Cerebellar cortex (tissue), 1 donor: ENCODE measurements at regions not wholly inside any gene's neighbourhood (a gene's known extent, or its start where the extent isn't known, plus 50 kb on each side); places are given as distances from the start of the nearest gene placed in this dataset.
A peak's percentile ranks its signal among the peaks of the same experiment; 100 is the strongest.
"Not testable (repeated sequence)": the region's sequence is repeated elsewhere in the genome, so short reads cannot be mapped to it uniquely, and the experiment has no call there.

Experiments
- DNase-seq: peaks from one replicate; pipeline ENCODE4 v3.0.0-alpha.2; 2015; ENCODE audit warnings: low spot score

DNA sequence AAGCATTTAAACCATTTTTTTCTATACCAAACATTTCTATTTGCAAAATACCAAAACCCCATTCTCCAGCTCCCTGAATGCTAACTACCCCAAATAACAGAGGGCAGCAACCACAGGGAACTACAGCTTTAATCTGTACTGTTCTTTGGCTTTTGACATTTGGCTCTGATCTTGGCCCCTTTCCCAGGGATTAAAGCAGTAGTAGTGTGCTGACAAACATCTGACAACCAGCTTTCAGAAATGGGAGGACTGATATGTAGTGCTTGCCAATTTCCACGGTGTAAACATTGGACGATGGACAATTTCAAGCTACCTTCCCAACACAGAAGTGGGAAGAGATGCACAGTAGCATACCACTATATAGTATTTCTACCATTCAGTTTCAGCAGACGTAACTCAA lies 88.4 kb upstream of the TEAD1 start:
- no peak for DNase-seq

DNA sequence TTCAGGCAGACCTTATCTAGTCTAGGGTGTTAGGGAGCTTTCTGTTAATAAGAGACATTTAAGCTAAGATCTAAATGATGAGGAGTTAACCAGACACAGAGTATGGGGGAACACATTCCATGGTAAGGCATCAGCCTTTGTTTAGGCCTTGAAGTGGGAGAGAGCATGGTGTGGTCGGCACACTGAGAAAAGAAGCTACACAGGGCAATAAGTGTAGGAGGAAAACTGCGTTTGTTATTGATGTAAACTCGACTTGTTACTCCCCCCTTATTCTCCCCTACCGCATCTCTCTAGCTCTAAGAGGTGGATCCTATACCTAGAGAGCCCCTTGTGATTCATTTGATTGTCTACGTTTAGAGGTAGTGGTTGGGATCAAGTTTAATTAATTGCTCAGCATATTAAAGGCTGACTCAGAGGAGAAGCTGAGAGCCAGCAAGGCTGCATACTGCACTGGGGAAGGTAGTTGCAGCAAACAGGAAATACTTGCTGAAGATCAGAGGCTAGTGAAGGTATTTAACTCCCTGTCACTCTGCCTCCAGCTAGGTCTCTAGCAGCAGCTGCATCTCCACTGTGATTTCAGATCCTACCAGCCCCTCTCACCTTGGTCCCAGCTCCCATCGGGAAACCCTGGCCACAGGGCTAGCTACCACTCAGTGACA lies 86.8 kb upstream of the TEAD1 start:
- DNase-seq, result no peak

DNA sequence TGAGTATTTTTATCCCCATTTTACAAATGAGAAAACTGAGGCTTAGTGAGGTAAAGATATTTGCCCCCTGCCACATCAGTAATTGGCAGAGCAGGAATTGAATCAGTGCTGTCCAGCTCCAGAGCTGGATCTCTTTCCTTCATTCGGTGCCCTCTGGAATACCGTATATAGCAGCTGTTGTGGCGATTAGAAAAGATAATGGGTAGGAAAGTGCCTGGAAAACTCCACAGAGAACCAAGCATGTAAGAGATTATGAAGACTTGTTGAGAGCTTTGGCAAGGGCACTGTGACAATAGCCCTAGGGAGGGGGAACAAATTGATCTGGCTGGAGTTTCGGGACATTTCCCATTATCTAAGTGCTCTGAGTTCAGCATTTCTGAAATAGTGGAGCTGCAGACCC lies 82.5 kb upstream of the TEAD1 start:
- no peak for DNase-seq

DNA sequence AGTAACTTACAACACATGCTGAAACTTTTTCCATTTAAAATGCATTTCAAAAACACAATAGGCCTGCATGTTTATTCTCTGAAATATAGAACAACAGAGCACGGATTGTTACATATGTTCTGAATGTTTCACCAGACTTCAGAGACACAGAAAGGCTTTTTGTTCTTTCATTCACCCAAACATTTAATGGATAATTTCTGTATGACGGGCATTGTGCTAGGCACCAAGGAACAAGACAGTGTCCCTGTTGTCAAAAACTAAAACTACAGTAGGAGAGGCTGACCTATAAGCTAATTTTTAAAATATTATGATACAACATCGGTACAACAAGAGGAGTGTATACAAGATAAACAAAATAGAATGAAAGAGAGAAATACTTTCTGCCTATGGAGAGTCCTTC lies 81.9 kb upstream of the TEAD1 start:
- DNase-seq, result no peak

DNA sequence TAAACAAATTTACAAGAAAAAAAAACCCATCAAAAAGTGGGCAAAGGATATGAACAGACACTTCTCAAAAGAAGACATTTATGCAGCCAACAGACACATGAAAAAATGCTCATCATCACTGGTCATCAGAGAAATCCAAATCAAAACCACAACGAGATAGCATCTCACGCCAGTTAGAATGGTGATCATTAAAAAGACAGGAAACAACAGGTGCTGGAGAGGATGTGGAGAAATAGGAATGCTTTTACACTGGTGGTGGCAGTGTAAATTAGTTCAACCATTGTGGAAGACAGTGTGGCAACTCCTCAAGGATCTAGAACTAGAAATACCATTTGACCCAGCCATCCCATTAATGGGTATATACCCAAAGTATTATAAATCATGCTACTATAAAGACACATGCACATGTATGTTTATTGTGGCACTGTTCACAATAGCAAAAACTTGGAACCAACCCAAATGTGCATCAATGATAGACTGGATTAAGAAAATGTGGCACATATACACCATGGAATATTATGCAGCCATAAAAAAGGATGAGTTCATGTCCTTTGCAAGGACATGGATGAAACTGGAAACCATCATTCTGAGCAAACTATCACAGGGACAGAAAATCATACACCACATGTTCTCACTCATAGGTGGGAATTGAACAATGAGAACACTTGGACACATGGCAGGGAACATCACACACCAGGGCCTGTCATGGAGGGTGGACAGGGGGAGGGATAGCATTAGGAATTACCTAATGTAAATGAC lies 79.0 kb upstream of the TEAD1 start:
- not testable (repeated sequence) for DNase-seq

DNA sequence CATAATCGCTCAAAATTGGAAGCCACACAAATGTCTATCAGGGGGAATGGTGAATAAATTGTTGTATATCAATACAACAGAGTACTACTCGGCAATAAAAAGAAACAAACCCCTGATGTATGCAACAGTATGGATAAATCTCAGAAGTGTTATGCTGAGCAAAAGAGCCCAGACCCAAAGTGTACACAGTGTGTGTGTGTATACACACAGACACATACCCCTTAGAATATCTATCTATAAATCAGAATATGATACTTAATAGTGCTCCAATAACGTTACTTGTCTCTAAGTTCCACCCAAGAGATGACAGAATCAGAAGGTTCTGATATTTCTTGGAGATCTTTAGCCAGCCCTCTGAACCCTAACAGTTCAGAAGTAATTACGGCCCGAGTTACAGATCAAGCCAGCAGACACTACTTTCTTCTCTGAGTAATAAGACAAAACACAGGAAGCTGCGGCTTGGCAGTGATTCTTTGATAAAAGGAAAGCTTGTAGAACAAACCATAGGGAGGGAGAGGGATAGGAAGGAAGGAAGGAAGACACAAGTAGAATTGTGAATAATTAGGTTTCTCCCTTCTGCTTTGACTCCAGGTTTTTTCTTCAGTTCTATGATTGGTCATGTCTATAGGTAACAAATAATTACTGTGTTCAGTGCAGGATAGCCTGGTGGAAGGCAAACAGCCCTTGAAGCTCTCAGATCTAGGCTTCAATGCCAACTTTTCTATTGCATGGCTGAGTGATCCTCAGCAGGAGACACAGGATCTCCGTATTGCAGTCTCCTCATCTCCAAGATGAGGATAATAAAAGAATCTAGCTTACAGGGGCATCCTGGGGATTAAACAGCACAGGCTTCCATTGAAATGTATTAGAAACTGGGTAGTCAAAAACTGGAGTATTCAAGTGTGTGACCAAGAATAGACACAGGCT lies 75.6 kb upstream of the TEAD1 start:
- peak; percentile 68 for DNase-seq

DNA sequence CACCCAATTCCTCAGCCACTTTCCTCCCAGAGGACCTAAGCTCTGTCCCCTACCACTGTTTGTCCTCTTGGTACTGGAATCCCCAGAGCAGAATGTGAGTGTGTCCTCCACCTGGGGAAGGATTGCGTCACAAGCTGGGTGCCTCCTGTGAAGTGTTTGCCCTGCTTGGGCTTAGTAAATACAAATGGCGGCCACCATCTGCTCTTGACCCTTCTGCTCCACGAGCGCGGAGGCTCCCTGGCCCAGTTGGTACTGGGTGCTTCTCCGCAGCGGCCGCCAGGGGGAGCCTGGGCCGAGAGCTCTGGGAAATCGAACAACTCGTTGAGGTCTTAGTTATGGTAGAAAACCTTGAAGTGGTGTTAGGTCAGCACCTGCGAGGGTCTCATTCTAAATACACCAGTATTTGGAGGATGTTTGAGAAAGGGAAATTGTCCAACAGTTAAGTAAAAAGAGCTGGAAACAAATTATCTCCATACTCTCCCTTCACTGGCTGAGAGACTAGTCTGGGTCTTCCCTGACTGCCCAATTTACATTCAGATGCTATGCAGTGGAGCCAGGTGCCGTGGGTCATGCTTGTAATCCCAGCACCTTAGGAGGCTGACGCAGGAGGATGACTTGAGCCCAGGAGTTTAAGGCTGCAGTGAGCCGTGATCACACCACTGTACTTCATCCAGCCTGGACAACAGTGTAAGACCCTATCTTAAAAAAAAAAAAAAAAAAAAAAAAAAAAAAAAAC lies 74.6 kb upstream of the TEAD1 start:
- DNase-seq, result peak; percentile 40

DNA sequence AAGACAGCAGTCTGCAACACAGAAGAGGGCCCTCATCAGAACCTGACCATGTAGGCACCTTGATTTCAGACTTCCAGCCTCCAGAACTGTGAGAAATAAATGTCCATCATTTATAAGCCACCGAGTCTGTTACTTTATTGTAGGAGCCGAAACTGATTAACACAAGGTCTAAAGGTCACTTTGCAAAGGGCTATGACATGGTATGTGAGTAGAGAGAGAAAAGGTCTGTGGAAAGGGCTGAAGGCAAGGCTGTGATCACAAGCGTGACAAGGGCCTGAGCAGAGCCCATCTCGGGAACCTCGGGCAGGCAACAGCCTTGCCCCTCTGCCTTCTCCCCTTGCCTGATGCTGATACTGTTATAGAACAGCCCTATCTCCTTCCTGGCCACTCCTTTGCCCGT lies 73.4 kb upstream of the TEAD1 start:
- DNase-seq, result no peak

DNA sequence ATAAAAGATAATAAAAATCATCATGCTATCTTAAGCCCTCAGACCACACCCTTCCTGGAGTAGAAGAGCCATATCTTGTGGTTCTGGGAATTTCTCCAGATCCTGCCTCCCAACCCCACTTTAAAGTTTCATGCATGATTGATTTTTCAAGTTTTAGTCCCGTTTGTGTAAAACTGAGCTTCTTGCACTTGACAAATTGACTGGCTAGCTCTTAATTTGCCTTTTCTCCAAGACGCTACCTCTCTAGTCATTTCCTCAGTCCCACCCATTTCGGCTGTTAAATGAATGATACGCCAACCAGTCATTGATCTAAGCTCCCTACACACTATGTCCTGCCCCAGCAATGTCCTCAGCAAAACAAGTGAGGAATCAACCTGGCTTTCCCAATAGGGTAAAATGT lies 71.8 kb upstream of the TEAD1 start:
- no peak for DNase-seq

DNA sequence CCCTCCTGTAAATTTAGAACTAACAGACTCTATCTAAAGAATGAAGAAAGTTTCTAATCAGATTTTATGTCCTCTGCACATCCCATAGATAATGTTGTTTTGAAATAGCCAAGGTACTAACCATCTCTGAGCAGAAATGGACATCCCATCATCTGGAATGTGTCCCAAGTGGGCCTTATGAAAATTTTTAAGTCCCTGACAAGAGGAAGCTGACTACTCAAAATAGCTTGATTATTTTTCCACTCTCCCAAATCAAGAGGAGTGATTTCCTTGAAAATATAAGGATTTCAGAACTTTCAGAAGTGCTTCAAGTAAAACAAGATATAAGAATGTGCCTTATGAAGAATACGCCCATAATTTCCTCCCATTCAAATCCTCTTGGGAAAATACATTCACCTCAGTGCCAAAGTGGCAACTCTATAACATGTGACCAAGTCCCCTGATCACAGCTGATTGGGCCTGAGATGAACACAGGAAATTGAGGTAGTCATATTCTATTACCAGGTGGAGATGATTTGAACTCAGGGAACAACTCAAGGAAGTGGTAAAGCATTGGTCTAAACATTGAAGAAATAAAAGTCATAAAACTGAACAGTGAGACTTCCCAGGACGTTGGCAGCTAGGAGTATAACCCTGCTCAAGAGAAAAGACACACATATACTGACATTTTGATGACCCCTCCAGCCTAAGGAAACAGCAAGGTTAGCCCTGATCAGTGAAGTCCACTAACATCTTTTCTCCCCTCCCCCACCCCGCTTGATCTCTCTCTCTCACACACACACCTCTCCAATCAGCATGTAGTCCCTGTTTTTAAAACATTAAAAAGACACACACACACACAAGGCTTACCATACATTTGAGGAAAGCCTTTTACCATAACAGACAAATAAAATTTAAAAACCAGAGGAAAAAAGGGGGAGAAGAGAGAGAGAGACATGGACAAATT lies 70.8 kb upstream of the TEAD1 start:
- no peak for DNase-seq

DNA sequence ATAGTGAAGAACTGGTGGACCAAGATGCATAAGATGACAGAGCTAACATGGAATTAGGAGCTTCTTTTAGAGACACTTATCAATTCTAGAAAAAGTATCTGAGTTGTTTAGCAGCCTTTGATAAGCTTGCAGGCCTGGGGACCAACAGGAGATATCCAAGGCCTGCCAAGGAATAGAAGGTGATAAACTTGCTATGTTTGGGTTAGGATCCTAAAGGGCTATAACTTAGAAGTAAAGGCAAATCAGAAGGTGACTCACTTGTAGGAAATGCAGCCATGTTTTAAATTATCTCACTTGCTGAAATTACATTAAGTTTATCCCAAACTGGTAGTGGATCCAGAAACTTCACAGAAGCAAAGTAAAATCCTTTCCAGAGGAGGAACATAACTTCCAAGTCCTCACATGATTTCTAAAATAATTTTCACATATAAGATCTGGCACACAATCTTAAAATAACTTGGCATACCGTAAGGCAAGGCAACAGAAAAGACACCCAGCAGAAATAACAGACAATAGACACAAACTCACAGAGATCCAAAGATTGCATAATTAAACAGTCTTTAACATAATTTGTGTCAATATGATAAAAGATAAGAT lies 69.6 kb upstream of the TEAD1 start:
- DNase-seq, result no peak

DNA sequence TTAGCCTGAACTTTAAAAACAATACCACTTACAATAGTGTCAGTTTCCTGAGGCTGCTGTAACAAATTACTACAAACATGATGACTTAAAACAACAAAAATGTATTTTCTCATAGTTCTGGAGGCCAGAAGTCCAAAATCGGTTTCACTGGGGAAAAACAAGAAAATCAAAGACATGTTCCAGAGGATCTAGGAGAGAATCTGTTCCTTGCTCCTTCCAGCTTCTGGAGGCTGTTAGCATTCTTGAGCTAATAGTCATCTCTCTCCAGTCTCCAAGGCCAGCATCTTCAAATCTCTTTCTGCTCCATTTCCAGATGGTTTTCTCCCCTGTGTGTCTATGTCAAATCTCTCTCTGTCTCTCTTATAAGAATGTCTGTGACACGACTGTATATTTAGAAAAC lies 67.6 kb upstream of the TEAD1 start:
- DNase-seq, result no peak

DNA sequence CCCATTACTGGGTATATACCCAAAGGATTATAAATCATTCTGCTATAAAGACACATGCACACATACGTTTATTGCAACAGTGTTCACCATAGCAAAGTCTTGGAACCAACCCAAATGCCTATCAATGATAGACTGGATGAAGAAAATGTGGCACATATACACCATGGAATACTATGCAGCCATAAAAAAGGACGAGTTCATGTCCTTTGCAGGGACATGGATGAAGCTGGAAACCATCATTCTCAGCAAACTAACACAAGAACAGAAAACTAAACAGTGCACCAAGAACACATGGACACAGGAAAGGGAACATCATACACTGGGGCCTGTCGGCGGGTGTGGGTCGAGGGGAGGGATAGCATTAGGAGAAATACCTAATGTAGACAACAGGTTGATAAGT lies 65.5 kb upstream of the TEAD1 start:
- not testable (repeated sequence) for DNase-seq

DNA sequence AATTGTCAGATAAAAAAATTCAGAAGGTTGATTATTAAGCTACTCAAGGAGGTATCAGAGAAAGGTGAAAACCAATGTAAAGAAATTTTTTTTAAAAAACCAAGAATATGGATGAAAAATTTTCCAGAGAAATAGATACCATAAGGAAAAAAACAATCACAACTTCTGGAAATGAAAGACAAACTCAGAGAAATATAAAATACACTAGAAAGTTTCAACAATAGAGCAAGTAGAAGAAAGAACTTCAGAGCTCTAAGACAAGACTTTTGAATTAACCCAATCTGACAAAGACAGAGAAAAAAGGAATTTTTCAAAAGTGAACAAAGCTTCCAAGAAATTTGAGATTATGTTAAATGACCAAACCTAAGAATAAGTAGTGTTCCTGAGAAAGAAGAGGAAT lies 62.9 kb upstream of the TEAD1 start:
- DNase-seq, result no peak

DNA sequence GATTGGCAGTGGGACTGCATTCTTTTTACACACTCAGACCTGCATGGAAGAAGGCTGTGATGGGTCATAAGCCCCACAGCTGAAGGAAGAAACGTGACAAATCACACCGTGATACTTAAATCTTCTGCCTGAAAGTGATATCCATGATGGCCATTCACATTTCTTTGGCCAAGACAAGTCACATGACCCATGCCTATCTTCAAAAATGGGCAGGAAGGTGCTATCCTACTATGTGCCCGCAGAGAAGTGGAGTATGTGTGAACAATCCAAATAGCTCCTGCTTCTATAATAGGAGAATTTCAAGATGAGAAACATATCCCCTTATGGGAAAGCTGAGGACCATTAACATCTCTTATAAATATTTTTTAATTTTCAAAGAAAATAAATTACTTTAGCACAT lies 56.6 kb upstream of the TEAD1 start:
- DNase-seq, result no peak

DNA sequence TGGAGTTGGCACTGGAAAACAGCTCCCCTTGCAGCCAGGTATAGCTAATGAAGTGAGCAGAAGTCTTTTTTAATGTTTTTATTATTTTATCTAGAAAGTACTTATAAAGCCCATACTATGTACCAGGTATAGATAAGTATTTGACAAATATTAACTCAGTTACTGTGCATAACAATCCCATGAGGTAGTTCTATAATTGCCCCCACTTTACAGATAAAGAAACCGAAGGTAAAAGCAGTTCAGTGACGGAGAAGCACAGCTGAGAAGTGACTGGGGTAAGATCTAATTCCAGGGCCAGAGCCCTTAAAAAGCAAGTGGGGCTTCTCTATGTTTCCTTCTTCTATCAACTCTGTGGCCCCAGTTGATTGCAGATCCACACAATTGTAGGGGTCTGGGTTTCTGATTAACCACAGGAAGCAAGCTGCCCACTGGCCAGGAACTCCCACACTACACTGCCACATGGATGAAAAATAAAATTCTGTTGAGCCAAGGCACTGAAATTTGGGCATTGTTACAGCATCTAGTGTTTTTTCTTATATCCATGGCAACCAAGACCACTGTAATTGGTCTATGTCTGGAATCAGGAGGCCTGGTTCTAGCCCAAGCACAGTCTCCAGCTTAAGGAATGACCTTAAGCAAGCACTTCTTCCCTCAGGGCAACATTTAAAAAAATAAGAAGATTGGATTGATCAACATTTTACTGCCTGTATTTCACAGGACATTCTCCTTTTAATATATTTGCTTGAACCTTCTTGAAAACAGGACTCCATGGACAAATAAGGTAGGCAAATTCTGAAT lies 55.3 kb upstream of the TEAD1 start:
- DNase-seq, result no peak

DNA sequence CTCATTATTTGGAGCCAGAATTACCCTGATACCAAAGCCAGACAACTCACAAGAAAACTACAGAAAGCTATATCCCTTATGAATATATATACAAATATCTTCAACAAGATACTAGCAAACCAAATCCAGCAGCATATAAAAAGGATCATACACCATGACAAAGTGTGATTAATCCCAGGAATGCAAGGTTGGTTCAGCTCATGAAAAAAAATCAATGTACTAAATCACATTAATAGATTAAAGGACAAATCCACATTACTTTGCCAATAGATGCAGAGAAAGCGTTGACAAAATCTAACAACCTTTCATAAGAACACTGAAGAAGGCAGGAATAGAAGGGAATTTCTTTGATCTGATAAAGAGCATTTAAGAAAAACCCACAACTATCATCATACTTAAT lies 50.4 kb upstream of the TEAD1 start:
- DNase-seq, result no peak
